ENCODE measurements at regions not wholly inside any gene's neighbourhood (a gene's known extent, or its start where the extent isn't known, plus 50 kb on each side); places are given as distances from the start of the nearest gene placed in this dataset.
A peak's percentile ranks its signal among the peaks of the same experiment; 100 is the strongest.

- no peaks in the 10 kb centered on the region for H3K9me3 ChIP-seq (ENCODE audit: low read length)
- H2AFZ ChIP-seq (ENCODE audit: low read depth, low read length): no peak overlapping the region
- H3K36me3 ChIP-seq (ENCODE audit: insufficient read depth, low read length): no peaks in the 10 kb centered on the region
- H3K4me3 ChIP-seq (ENCODE audit: low read length): no peak overlapping the region
- no peaks in the 10 kb centered on the region for H3K4me1 ChIP-seq (ENCODE audit: insufficient read depth, low read length)
- H3K27me3 ChIP-seq (ENCODE audit: insufficient read depth, low read length): no peaks in the 10 kb centered on the region
These were observed 261.9 kb downstream of the RASSF9 start for GRCh38 chr12:85574291-85574690.

DNA sequence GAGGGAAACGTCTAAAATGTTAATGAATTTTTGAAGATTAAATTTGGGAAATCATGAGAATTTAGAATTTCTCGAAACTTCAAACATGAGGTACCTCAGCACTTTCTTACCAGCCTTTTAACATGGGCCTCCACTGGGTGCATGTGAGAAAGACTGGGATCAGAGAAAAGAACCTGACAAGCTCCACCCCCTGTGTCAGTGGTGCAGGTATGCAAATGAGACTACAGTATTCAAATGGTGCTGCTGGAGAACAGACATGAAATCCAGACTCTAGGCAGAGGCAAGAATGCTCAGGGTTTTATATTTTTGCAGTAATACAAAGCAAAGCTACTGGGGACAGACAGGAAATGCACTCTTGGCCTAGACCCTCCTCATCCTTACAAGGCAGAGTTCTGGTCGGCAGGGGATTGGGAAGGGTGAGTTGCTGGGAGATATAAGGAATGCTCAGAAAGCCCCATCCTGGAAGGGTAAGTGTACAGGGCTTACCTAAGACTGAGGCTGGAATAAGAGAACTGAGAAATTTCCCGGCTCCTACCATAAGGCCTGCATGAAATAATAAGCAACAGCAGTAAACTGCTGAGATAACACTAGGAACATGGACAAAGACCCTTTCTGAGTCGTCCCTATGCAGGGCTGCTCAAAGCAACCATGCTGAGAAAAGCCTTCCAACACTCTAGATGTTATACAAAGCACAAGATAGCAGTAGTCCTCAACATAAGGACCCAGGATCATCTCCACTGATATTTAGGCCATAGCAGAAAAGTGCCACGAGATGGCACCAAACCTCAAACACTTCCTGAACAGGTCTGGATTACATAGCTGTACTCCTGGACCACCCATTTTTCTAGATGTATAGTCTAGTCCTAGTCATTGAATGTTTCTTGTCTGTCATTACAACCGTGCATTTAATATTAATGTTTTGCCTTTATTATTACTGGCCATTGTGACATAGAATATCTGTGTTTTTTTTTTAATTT lies 260.8 kb downstream of the RASSF9 start:
- no peak overlapping the region for H2AFZ ChIP-seq (ENCODE audit: low read depth, low read length)
- no peaks in the 10 kb centered on the region for H3K9me3 ChIP-seq (ENCODE audit: low read length)
- H3K4me1 ChIP-seq (ENCODE audit: insufficient read depth, low read length): no peaks in the 10 kb centered on the region
- no peak overlapping the region for H3K4me3 ChIP-seq (ENCODE audit: low read length)
- H3K36me3 ChIP-seq (ENCODE audit: insufficient read depth, low read length): no peaks in the 10 kb centered on the region
- no peaks in the 10 kb centered on the region for H3K27me3 ChIP-seq (ENCODE audit: insufficient read depth, low read length)

DNA sequence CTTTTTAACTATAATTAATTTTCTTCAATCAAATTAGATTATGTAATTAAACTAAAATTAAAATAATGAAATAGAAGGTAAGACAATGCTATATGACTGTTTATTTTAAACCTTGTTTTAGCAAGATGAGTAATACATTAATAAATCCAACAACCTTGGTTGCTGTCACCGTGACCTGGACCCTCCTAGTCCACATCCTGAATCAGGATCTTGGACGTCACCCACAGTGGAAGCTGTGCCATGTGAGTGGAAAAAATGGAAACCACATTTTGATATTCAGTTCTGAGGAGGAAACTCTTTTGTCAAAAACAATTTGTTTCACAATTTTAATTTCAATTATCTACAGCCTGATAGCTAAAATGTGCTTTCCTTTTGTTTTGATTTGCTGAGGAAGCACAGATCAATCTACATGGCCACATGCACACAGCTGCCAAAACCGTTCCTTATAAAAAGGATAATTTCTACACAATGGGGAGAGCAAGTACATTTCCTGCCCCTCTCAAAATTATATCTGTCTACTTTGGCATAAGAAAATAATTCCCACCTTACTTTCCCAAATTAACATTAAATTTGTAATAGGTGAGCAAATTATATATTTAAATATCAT lies 255.5 kb downstream of the RASSF9 start:
- Histone ChIP-seq H3K9me3 (ENCODE audit: low read length) (no peaks in the 10 kb centered on the region), H3K4me3 (ENCODE audit: low read length) (no peak overlapping the region), H2AFZ (ENCODE audit: low read depth, low read length) (no peak overlapping the region), H3K4me1 (ENCODE audit: insufficient read depth, low read length) (no peaks in the 10 kb centered on the region), H3K36me3 (ENCODE audit: insufficient read depth, low read length) (no peaks in the 10 kb centered on the region), H3K27me3 (ENCODE audit: insufficient read depth, low read length) (no peaks in the 10 kb centered on the region)

GRCh38 chr12:85587158-85587557 lies 249.1 kb downstream of the RASSF9 start:
- Histone ChIP-seq H3K27me3 (ENCODE audit: insufficient read depth, low read length) (no peaks in the 10 kb centered on the region), H3K4me3 (ENCODE audit: low read length) (no peak overlapping the region), H3K36me3 (ENCODE audit: insufficient read depth, low read length) (no peaks in the 10 kb centered on the region), H3K9me3 (ENCODE audit: low read length) (no peaks in the 10 kb centered on the region), H3K4me1 (ENCODE audit: insufficient read depth, low read length) (no peaks in the 10 kb centered on the region), H2AFZ (ENCODE audit: low read depth, low read length) (no peak overlapping the region)

GRCh38 chr12:85588221-85588620 lies 248.0 kb downstream of the RASSF9 start:
- Histone ChIP-seq H3K27me3 (ENCODE audit: insufficient read depth, low read length) (no peaks in the 10 kb centered on the region), H3K9me3 (ENCODE audit: low read length) (no peaks in the 10 kb centered on the region), H3K36me3 (ENCODE audit: insufficient read depth, low read length) (no peaks in the 10 kb centered on the region), H3K4me1 (ENCODE audit: insufficient read depth, low read length) (no peaks in the 10 kb centered on the region), H3K4me3 (ENCODE audit: low read length) (no peak overlapping the region), H2AFZ (ENCODE audit: low read depth, low read length) (no peak overlapping the region)

- no peaks in the 10 kb centered on the region for H3K36me3 ChIP-seq (ENCODE audit: insufficient read depth, low read length)
- H3K27me3 ChIP-seq (ENCODE audit: insufficient read depth, low read length): no peaks in the 10 kb centered on the region
- no peak overlapping the region for H3K4me3 ChIP-seq (ENCODE audit: low read length)
- H3K9me3 ChIP-seq (ENCODE audit: low read length): no peaks in the 10 kb centered on the region
- no peak overlapping the region for H2AFZ ChIP-seq (ENCODE audit: low read depth, low read length)
- no peaks in the 10 kb centered on the region for H3K4me1 ChIP-seq (ENCODE audit: insufficient read depth, low read length)
These were observed 235.4 kb downstream of the RASSF9 start for GRCh38 chr12:85600841-85601240.

DNA sequence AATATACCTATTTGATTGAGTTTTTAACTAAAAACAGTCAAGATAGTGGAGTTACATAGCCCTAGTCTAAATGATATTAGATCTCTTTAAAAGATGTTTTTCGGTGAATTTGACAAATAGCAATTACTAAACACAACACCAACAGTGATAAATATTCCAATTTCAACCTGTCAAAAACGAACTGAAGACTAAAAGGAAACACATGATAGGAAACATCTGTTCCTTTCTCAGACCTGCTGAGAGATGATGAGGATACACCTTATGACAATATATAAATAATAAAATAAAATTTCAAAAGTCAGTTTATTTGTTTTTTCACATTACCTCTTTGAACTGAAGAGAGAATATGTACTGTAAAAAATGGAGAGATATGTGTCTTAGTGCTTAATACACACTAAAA lies 232.7 kb downstream of the RASSF9 start:
- Histone ChIP-seq H3K9me3 (ENCODE audit: low read length) (no peaks in the 10 kb centered on the region), H2AFZ (ENCODE audit: low read depth, low read length) (no peak overlapping the region), H3K36me3 (ENCODE audit: insufficient read depth, low read length) (no peaks in the 10 kb centered on the region), H3K4me1 (ENCODE audit: insufficient read depth, low read length) (no peaks in the 10 kb centered on the region), H3K4me3 (ENCODE audit: low read length) (no peak overlapping the region), H3K27me3 (ENCODE audit: insufficient read depth, low read length) (no peaks in the 10 kb centered on the region)

GRCh38 chr12:85606455-85606854 lies 229.8 kb downstream of the RASSF9 start:
- Histone ChIP-seq H3K4me3 (ENCODE audit: low read length) (no peak overlapping the region), H3K27me3 (ENCODE audit: insufficient read depth, low read length) (no peaks in the 10 kb centered on the region), H3K9me3 (ENCODE audit: low read length) (no peaks in the 10 kb centered on the region), H3K4me1 (ENCODE audit: insufficient read depth, low read length) (no peaks in the 10 kb centered on the region), H2AFZ (ENCODE audit: low read depth, low read length) (no peak overlapping the region), H3K36me3 (ENCODE audit: insufficient read depth, low read length) (no peaks in the 10 kb centered on the region)

DNA sequence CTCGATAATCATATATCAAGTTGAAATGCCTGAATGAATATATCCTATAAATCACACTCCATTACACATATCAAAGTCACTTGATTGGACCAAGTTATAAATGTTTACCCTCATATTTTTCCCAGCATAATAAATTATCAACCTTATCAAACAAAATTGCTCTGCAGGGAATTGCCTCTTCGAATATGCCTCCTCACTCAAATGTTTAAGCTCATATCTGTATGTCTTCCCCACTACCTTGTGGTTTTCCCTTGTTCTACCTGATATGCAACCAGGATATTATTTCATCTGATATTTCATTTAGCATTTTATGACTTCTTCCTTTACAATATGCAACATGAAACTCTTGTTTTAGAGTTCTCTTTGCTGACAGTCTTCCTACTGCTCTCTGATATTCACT lies 226.4 kb downstream of the RASSF9 start:
- H3K4me3 ChIP-seq (ENCODE audit: low read length): no peak overlapping the region
- H3K4me1 ChIP-seq (ENCODE audit: insufficient read depth, low read length): no peaks in the 10 kb centered on the region
- H3K9me3 ChIP-seq (ENCODE audit: low read length): no peaks in the 10 kb centered on the region
- no peaks in the 10 kb centered on the region for H3K27me3 ChIP-seq (ENCODE audit: insufficient read depth, low read length)
- H2AFZ ChIP-seq (ENCODE audit: low read depth, low read length): no peak overlapping the region
- H3K36me3 ChIP-seq (ENCODE audit: insufficient read depth, low read length): no peaks in the 10 kb centered on the region

DNA sequence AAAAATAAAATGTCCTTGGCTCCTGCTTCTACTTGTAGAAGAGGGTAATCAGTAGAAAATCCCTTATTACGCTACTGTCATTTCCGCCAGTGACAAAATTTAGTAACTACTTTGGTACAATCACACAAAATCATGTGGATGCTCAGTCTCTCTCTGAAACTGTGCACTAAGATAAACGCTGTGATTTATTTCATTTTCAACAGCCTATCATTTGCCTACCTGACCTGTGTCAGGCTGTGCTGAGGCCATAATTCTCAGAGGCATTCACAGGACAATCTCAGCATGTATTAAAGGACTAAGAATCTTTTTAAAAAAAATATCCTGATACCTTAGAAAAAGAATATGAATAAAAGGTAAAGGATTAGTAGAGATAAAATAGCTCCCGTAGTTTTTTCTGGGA lies 226.0 kb downstream of the RASSF9 start:
- Histone ChIP-seq H3K4me3 (ENCODE audit: low read length) (no peak overlapping the region), H3K4me1 (ENCODE audit: insufficient read depth, low read length) (no peaks in the 10 kb centered on the region), H3K9me3 (ENCODE audit: low read length) (no peaks in the 10 kb centered on the region), H2AFZ (ENCODE audit: low read depth, low read length) (no peak overlapping the region), H3K36me3 (ENCODE audit: insufficient read depth, low read length) (no peaks in the 10 kb centered on the region), H3K27me3 (ENCODE audit: insufficient read depth, low read length) (no peaks in the 10 kb centered on the region)

- H3K9me3 ChIP-seq (ENCODE audit: low read length): no peaks in the 10 kb centered on the region
- no peaks in the 10 kb centered on the region for H3K36me3 ChIP-seq (ENCODE audit: insufficient read depth, low read length)
- H3K4me3 ChIP-seq (ENCODE audit: low read length): no peak overlapping the region
- H3K4me1 ChIP-seq (ENCODE audit: insufficient read depth, low read length): no peaks in the 10 kb centered on the region
- no peak overlapping the region for H2AFZ ChIP-seq (ENCODE audit: low read depth, low read length)
- H3K27me3 ChIP-seq (ENCODE audit: insufficient read depth, low read length): no peaks in the 10 kb centered on the region
These were observed 220.0 kb downstream of the RASSF9 start for GRCh38 chr12:85616201-85616600.

DNA sequence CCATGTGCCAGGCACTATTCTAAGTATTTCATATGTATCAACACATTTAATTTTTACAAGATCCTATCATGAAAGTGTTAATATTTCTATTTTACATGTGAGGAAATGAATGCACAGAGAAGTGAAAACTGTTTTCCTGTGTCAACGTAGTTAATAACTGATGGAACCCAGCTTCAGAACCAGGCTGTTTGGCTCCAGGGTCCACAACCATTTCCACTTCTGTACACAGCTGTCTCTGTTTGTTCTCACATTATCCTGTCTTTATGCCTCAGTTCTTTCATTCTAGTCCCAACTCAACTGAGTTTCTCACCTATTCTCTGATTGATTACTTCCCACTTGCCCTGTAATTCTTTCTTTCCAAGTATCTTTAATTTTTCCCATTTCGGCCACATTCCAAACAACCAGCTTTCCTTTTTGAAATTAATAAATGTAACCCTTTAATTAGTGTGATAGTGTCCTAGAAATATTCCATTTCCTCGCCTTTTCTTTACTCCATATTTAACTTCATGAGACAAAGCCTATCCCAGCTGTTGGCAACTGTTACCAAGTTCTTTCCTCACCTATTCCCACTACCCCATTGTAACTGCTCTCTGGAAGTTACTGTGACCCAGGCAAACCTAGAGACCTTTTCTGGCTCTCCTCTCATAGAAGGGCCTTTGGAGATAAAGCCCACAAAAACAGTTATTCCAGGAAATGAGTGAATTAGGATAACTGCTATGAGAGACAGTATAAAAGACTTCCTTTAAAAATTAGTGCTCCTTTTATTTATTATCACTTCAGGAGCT lies 218.7 kb downstream of the RASSF9 start:
- no peaks in the 10 kb centered on the region for H3K9me3 ChIP-seq (ENCODE audit: low read length)
- H3K27me3 ChIP-seq (ENCODE audit: insufficient read depth, low read length): no peaks in the 10 kb centered on the region
- H3K4me1 ChIP-seq (ENCODE audit: insufficient read depth, low read length): no peaks in the 10 kb centered on the region
- H2AFZ ChIP-seq (ENCODE audit: low read depth, low read length): no peak overlapping the region
- H3K4me3 ChIP-seq (ENCODE audit: low read length): no peak overlapping the region
- no peaks in the 10 kb centered on the region for H3K36me3 ChIP-seq (ENCODE audit: insufficient read depth, low read length)

DNA sequence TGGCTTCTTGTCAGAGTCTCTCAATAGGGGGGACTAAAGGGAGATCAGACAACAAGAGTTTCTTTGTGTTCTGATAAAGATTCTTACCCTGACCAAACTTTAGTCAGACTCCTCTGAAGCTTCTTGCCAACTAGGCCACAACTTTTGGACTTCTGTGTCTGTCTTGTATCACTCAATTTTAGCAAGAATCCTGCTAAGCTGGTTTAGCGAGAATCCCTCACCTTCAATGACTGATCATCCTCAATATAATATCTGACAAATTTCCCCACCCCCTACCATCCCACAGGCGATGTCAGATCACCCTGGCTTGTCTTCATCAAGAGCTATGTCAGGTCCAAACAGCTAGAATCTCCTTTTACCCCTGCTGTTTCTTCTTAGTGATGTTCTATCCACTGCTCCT lies 215.2 kb downstream of the RASSF9 start:
- H3K4me1 ChIP-seq (ENCODE audit: insufficient read depth, low read length): peaks cover 5% of the 10 kb centered on the region
- H3K9me3 ChIP-seq (ENCODE audit: low read length): no peaks in the 10 kb centered on the region
- no peaks in the 10 kb centered on the region for H3K27me3 ChIP-seq (ENCODE audit: insufficient read depth, low read length)
- H3K4me3 ChIP-seq (ENCODE audit: low read length): no peak overlapping the region
- H2AFZ ChIP-seq (ENCODE audit: low read depth, low read length): peak overlapping the region; percentile 49
- H3K36me3 ChIP-seq (ENCODE audit: insufficient read depth, low read length): no peaks in the 10 kb centered on the region
